ENCODE measurements at regions not wholly inside any gene's neighbourhood (a gene's known extent, or its start where the extent isn't known, plus 50 kb on each side); places are given as distances from the start of the nearest gene placed in this dataset.

GRCh38 chr5:167850911-167851310, 440.5 kb upstream of the WWC1 start:
- DNase-seq (ENCODE audit: low spot score) (no peak), ATAC-seq (no peak), FAIRE-seq (no peak)
- no peaks in the 10 kb centered on the region for H3K36me3 ChIP-seq (replicated peaks in 1 of 2; ENCODE audit: control insufficient read depth in 1 of 2, insufficient read depth in 2 of 2, low read length in 2 of 2)
- WGBS (ENCODE audit: low lambda C conversion rate) = 2% methylated on average over 2 of the region's 2 CpGs
- BruUV-seq (replicated peaks) = no TSS peak
- H2AFZ ChIP-seq (ENCODE audit: low read length) = no peak overlapping the region
- ChIA-PET POLR2A (no interaction called here), CTCF (ENCODE audit: low intra/inter-chr PET ratio, low total read pairs) (no interaction called here)
- intact Hi-C loops (cut with micrococcal nuclease; ENCODE audit: unreplicated experiment) = no loop called here
- no peaks in the 10 kb centered on the region for H3K4me1 ChIP-seq (ENCODE audit: insufficient read depth, low read length)
- no peak overlapping the region for H3K9ac ChIP-seq (ENCODE audit: insufficient read depth, low read depth, low read length)
- no peaks in the 10 kb centered on the region for H3K79me2 ChIP-seq (ENCODE audit: insufficient read depth, low read length)
- no peak overlapping the region for H3K4me2 ChIP-seq (ENCODE audit: low read depth, low read length)
- no peaks in the 10 kb centered on the region; a peak in 1 of 5 replicates for H3K27me3 ChIP-seq (ENCODE audit: control insufficient read depth in 1 of 2, insufficient read depth in 2 of 2, low read length in 2 of 2)
- in situ Hi-C loops (cut with HindIII; ENCODE audit: extremely low pct_ligation_motif_present, low pct_unique_long_range_greater_than_20kb) = no loop called here
- TF ChIP-seq NCOA1 (CRISPR knock-in tag; IDR thresholded peaks at IDR 0.05) (no peak), SMAD1 (CRISPR knock-in tag; IDR thresholded peaks at IDR 0.05; ENCODE audit: borderline replicate concordance, low read depth) (no peak), ZMYM2 (CRISPR knock-in tag; IDR thresholded peaks at IDR 0.05) (no peak), ZBTB1 (CRISPR knock-in tag; IDR thresholded peaks at IDR 0.05; ENCODE audit: borderline replicate concordance) (no peak), ZNF800 (CRISPR knock-in tag; IDR thresholded peaks at IDR 0.05) (no peak), ZFP1 (CRISPR knock-in tag; IDR thresholded peaks at IDR 0.05) (no peak), ZNF709 (CRISPR knock-in tag; IDR thresholded peaks at IDR 0.05) (no peak), HOXA5 (CRISPR knock-in tag; IDR thresholded peaks at IDR 0.05) (no peak), ZC3H13 (CRISPR knock-in tag; IDR thresholded peaks at IDR 0.05) (no peak), NCOA5 (CRISPR knock-in tag; IDR thresholded peaks at IDR 0.05) (no peak)
- TF ChIP-seq, protein P1, sequence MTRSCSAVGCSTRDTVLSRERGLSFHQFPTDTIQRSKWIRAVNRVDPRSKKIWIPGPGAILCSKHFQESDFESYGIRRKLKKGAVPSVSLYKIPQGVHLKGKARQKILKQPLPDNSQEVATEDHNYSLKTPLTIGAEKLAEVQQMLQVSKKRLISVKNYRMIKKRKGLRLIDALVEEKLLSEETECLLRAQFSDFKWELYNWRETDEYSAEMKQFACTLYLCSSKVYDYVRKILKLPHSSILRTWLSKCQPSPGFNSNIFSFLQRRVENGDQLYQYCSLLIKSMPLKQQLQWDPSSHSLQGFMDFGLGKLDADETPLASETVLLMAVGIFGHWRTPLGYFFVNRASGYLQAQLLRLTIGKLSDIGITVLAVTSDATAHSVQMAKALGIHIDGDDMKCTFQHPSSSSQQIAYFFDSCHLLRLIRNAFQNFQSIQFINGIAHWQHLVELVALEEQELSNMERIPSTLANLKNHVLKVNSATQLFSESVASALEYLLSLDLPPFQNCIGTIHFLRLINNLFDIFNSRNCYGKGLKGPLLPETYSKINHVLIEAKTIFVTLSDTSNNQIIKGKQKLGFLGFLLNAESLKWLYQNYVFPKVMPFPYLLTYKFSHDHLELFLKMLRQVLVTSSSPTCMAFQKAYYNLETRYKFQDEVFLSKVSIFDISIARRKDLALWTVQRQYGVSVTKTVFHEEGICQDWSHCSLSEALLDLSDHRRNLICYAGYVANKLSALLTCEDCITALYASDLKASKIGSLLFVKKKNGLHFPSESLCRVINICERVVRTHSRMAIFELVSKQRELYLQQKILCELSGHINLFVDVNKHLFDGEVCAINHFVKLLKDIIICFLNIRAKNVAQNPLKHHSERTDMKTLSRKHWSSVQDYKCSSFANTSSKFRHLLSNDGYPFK (CRISPR knock-in tag; IDR thresholded peaks at IDR 0.05; ENCODE audit: borderline replicate concordance) = no peak
- H4K20me1 ChIP-seq (ENCODE audit: insufficient read depth, low read length) = no peaks in the 10 kb centered on the region
- H3K4me3 ChIP-seq (replicated peaks in 1 of 3; ENCODE audit: insufficient read depth in 1 of 3, low read depth in 2 of 3, low read length in 3 of 3) = no peak overlapping the region
- H3K9me3 ChIP-seq (ENCODE audit: low read length) = no peaks in the 10 kb centered on the region
- H3K27ac ChIP-seq (ENCODE audit: extremely low read length, insufficient read depth, low read length) = no peak overlapping the region
